ENCODE measurements at regions not wholly inside any gene's neighbourhood (a gene's known extent, or its start where the extent isn't known, plus 50 kb on each side); places are given as distances from the start of the nearest gene placed in this dataset.

GRCh38 chr2:212730994-212731393 is 192.4 kb upstream of the ERBB4 start:
- H3K36me3 ChIP-seq, result no peaks in the 10 kb centered on the region
- no peak overlapping the region for H3K27ac ChIP-seq
- no peak for TF ChIP-seq CTCF (IDR thresholded peaks at IDR 0.05)
- no peak for TF ChIP-seq POLR2A (IDR thresholded peaks at IDR 0.05)
- no peaks in the 10 kb centered on the region for H3K27me3 ChIP-seq
- no peak for DNase-seq
- intact Hi-C loops (cut with DNase I), result no loop called here
- H3K9me3 ChIP-seq, result no peaks in the 10 kb centered on the region
- H3K4me3 ChIP-seq, result no peak overlapping the region
- 57 to 78% methylated on average over 2 of the region's 2 CpGs for WGBS, 2 donors
- H3K4me1 ChIP-seq, result no peaks in the 10 kb centered on the region

GRCh38 chr2:212728717-212729116 is 190.1 kb upstream of the ERBB4 start:
- 67 to 88% methylated on average over 1 of the region's 1 CpG for WGBS, 2 donors
- intact Hi-C loops (cut with DNase I), result no loop called here

GRCh38 chr2:212727751-212728150 is 189.1 kb upstream of the ERBB4 start:
- Histone ChIP-seq H3K27me3 (no peaks in the 10 kb centered on the region), H3K4me1 (peaks cover 0 to 5% (median 0%) of the 10 kb centered on the region in 3 donors), H3K27ac (no peak overlapping the region), H3K4me3 (no peak overlapping the region), H3K36me3 (no peaks in the 10 kb centered on the region), H3K9me3 (no peaks in the 10 kb centered on the region)
- TF ChIP-seq POLR2A (IDR thresholded peaks at IDR 0.05), result no peak
- no peak for TF ChIP-seq CTCF (IDR thresholded peaks at IDR 0.05)
- DNase-seq, result no peak
- 45 to 80% methylated on average over 3 of the region's 3 CpGs for WGBS, 2 donors
- intact Hi-C loops (cut with DNase I), result no loop called here

More at GRCh38 chr2:212728717-212729116, 190.1 kb upstream of the ERBB4 start:
- Histone ChIP-seq H3K36me3 (no peaks in the 10 kb centered on the region), H3K9me3 (no peaks in the 10 kb centered on the region), H3K4me3 (no peak overlapping the region), H3K27ac (no peak overlapping the region), H3K27me3 (no peaks in the 10 kb centered on the region), H3K4me1 (no peaks in the 10 kb centered on the region)
- no peak for TF ChIP-seq POLR2A (IDR thresholded peaks at IDR 0.05)
- TF ChIP-seq CTCF (IDR thresholded peaks at IDR 0.05), result no peak
- DNase-seq, result no peak

GRCh38 chr2:212726403-212726802 is 187.8 kb upstream of the ERBB4 start:
- Histone ChIP-seq H3K9me3 (no peaks in the 10 kb centered on the region), H3K4me3 (no peak overlapping the region), H3K27me3 (no peaks in the 10 kb centered on the region), H3K27ac (no peak overlapping the region), H3K4me1 (peaks cover 0 to 5% (median 0%) of the 10 kb centered on the region in 3 donors), H3K36me3 (no peaks in the 10 kb centered on the region)
- intact Hi-C loops (cut with DNase I), result no loop called here
- TF ChIP-seq CTCF (IDR thresholded peaks at IDR 0.05) (no peak), POLR2A (IDR thresholded peaks at IDR 0.05) (no peak)
- DNase-seq, result no peak
- WGBS, 2 donors, result 52 to 71% methylated on average over 1 to 2 of the region's 2 CpGs

GRCh38 chr2:212725180-212725579 is 186.6 kb upstream of the ERBB4 start:
- 77 to 80% methylated on average over 4 of the region's 4 CpGs for WGBS, 2 donors
- Histone ChIP-seq H3K4me3 (no peak overlapping the region), H3K27me3 (no peaks in the 10 kb centered on the region), H3K36me3 (no peaks in the 10 kb centered on the region), H3K9me3 (peaks cover 0 to 6% (median 0%) of the 10 kb centered on the region in 3 donors), H3K4me1 (peaks cover 0 to 5% (median 0%) of the 10 kb centered on the region in 3 donors), H3K27ac (no peak overlapping the region)
- TF ChIP-seq CTCF (IDR thresholded peaks at IDR 0.05) (no peak), POLR2A (IDR thresholded peaks at IDR 0.05) (no peak)
- no peak for DNase-seq
- intact Hi-C loops (cut with DNase I), result no loop called here

All from esophagus squamous epithelium (tissue), 5 donors.